Stimulated activated naive B cell treated with anti-CD40 and anti-IgM and Interleukin-4, amounts not matched to agents 10 μg/mL and 1 μg/mL and 100 μg/mL, for 72 hours (primary cell): ENCODE measurements at regions not wholly inside any gene's neighbourhood (a gene's known extent, or its start where the extent isn't known, plus 50 kb on each side); places are given as distances from the start of the nearest gene placed in this dataset.
"Not testable (repeated sequence)": the region's sequence is repeated elsewhere in the genome, so short reads cannot be mapped to it uniquely, and the experiment has no call there.

ENCODE experiments used
- ATAC-seq, 2 donors: fragments of 150-1000 bp; cut with Tn5 transposase; replicated peaks; 2 replicates each; pipeline ENCODE4 v1.10.0; 2021; ENCODE audit warnings: moderate library complexity in 1 of 2
- DNase-seq: peaks from one replicate; pipeline ENCODE4 v3.0.0; 2021
- H3K27ac Mint-ChIP-seq: one replicate; pipeline ENCODE4 v1.8.0; 2022; ENCODE audit warnings: mild to moderate bottlenecking, mixed read lengths
- H3K27me3 Mint-ChIP-seq, 2 donors: one replicate each; pipeline ENCODE4 v1.8.0; 2022; ENCODE audit warnings: mixed read lengths in 2 of 2
- H3K36me3 Mint-ChIP-seq, 2 donors: one replicate each; pipeline ENCODE4 v1.8.0; 2022; ENCODE audit warnings: mixed read lengths in 2 of 2, mild to moderate bottlenecking in 1 of 2
- H3K4me1 Mint-ChIP-seq, 2 donors: one replicate each; pipeline ENCODE4 v1.8.0; 2022; ENCODE audit warnings: mixed read lengths in 2 of 2, mild to moderate bottlenecking in 1 of 2
- H3K4me3 Mint-ChIP-seq, 2 donors: one replicate each; pipeline ENCODE4 v1.8.0; 2022; ENCODE audit warnings: mild to moderate bottlenecking in 2 of 2, mixed read lengths in 2 of 2, moderate library complexity in 1 of 2
- H3K9me3 Mint-ChIP-seq, 2 donors: one replicate each; pipeline ENCODE4 v1.8.0; 2022; ENCODE audit warnings: mixed read lengths in 2 of 2, mild to moderate bottlenecking in 1 of 2

GRCh38 chr4:66554826-66555225 lies 884.5 kb upstream of the EPHA5 start:
- DNase-seq (no peak), ATAC-seq (no peak)
- H3K27ac Mint-ChIP-seq, result no peak overlapping the region
- H3K36me3 Mint-ChIP-seq, result no peaks in the 10 kb centered on the region
- H3K4me1 Mint-ChIP-seq, result no peaks in the 10 kb centered on the region
- H3K27me3 Mint-ChIP-seq, result no peaks in the 10 kb centered on the region
- no peak overlapping the region for H3K4me3 Mint-ChIP-seq
- H3K9me3 Mint-ChIP-seq, result peaks cover 3 to 7% of the 10 kb centered on the region in 2 donors

- H3K36me3 Mint-ChIP-seq, H3K9me3 Mint-ChIP-seq, H3K27me3 Mint-ChIP-seq, H3K27ac Mint-ChIP-seq, H3K4me3 Mint-ChIP-seq, H3K4me1 Mint-ChIP-seq, DNase-seq, ATAC-seq: not testable (repeated sequence)
Measured at GRCh38 chr4:66545301-66545700, 875.0 kb upstream of the EPHA5 start.

DNA sequence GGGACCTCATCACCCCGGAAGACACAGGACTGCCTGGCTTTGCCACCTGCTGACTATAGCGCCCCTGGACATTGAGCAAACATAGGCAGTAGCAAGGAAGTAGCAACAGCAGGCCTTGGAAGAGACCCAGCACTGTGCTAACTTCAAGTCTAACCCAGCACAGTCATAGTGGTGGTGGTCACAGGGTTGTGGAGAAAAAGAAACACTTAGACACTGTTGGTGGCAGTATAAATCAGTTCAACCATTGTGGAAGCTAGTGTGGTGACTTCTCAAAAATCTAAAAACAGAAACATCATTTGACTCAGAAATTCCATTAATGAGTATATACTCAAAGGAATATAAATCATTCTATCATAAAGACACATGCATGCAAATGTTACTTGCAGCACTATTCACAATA lies 874.0 kb upstream of the EPHA5 start:
- H3K9me3 Mint-ChIP-seq, result peaks cover 0 to 8% of the 10 kb centered on the region in 2 donors
- no peaks in the 10 kb centered on the region for H3K27me3 Mint-ChIP-seq
- H3K36me3 Mint-ChIP-seq, result no peaks in the 10 kb centered on the region
- H3K4me3 Mint-ChIP-seq, result no peak overlapping the region
- no peak overlapping the region for H3K27ac Mint-ChIP-seq
- no peaks in the 10 kb centered on the region for H3K4me1 Mint-ChIP-seq
- DNase-seq (no peak), ATAC-seq (no peak)

- Mint-ChIP-seq H3K9me3 (peaks cover 0 to 2% of the 10 kb centered on the region in 2 donors), H3K27ac (no peak overlapping the region), H3K27me3 (no peaks in the 10 kb centered on the region), H3K36me3 (no peaks in the 10 kb centered on the region), H3K4me1 (no peaks in the 10 kb centered on the region), H3K4me3 (no peak overlapping the region)
- ATAC-seq, result no peak
- DNase-seq, result no peak
Measured at GRCh38 chr4:66539745-66540144, 869.5 kb upstream of the EPHA5 start.

- H3K4me3 Mint-ChIP-seq, result no peak overlapping the region
- no peak overlapping the region for H3K27ac Mint-ChIP-seq
- no peaks in the 10 kb centered on the region for H3K36me3 Mint-ChIP-seq
- ATAC-seq, result no peak
- no peak for DNase-seq
- no peaks in the 10 kb centered on the region for H3K27me3 Mint-ChIP-seq
- H3K4me1 Mint-ChIP-seq, result no peaks in the 10 kb centered on the region
- peaks cover 1 to 8% of the 10 kb centered on the region in 2 donors for H3K9me3 Mint-ChIP-seq
Measured at GRCh38 chr4:66524781-66525180, 854.5 kb upstream of the EPHA5 start.

GRCh38 chr4:66522244-66522643 lies 852.0 kb upstream of the EPHA5 start:
- no peaks in the 10 kb centered on the region for H3K27me3 Mint-ChIP-seq
- DNase-seq, result no peak
- no peak overlapping the region for H3K27ac Mint-ChIP-seq
- H3K4me1 Mint-ChIP-seq, result no peaks in the 10 kb centered on the region
- no peaks in the 10 kb centered on the region for H3K36me3 Mint-ChIP-seq
- ATAC-seq, result no peak
- no peak overlapping the region for H3K4me3 Mint-ChIP-seq
- H3K9me3 Mint-ChIP-seq, result peaks cover 0 to 1% of the 10 kb centered on the region in 2 donors

GRCh38 chr4:66516940-66517339 lies 846.7 kb upstream of the EPHA5 start:
- Mint-ChIP-seq H3K4me3 (no peak overlapping the region), H3K27ac (no peak overlapping the region), H3K36me3 (no peaks in the 10 kb centered on the region), H3K27me3 (no peaks in the 10 kb centered on the region), H3K9me3 (peaks cover 0 to 1% of the 10 kb centered on the region in 2 donors), H3K4me1 (no peaks in the 10 kb centered on the region)
- no peak for ATAC-seq
- DNase-seq, result no peak

DNA sequence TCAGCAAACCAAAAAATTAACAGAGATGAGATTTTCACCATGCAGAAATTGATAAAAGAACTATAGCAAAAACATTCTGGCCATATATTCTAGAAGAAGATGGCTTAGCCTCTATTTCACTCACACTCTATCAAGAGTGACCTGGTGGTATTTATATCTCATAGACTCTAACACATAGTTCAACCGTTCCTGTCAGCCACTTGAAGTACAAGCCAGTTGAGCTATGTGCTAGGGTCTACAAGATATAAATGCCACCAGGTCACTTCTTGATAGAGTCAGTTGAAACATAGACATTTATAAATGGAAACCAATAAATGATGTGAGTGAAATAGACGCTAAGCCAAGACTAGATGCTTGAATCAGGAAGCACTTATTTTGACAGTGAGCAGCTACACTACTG lies 836.7 kb upstream of the EPHA5 start:
- no peaks in the 10 kb centered on the region for H3K27me3 Mint-ChIP-seq
- no peaks in the 10 kb centered on the region for H3K36me3 Mint-ChIP-seq
- no peak for DNase-seq
- H3K27ac Mint-ChIP-seq, result no peak overlapping the region
- no peak for ATAC-seq
- no peaks in the 10 kb centered on the region for H3K9me3 Mint-ChIP-seq
- H3K4me1 Mint-ChIP-seq, result no peaks in the 10 kb centered on the region
- no peak overlapping the region for H3K4me3 Mint-ChIP-seq

DNA sequence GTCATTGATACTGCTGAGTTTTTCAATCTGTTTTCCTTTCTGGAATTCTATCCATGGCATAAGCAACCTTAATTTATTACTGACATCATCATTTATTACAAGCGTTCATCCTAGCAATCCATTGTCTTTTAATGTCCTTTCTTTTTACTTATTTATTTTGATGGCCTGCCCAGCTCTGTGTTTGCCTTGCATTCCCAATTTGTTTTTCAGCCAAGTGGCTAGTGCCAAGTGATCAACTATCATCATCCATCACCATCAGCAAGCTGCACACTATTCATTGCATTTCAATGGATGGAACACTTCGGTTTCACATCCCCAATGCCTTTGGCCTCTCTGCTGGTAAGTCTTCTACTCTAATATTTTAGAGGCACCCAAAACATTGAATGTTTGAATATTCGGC lies 831.7 kb upstream of the EPHA5 start:
- no peak for ATAC-seq
- Mint-ChIP-seq H3K4me3 (no peak overlapping the region), H3K27ac (no peak overlapping the region), H3K27me3 (no peaks in the 10 kb centered on the region), H3K36me3 (no peaks in the 10 kb centered on the region), H3K4me1 (no peaks in the 10 kb centered on the region), H3K9me3 (no peaks in the 10 kb centered on the region)
- no peak for DNase-seq

DNA sequence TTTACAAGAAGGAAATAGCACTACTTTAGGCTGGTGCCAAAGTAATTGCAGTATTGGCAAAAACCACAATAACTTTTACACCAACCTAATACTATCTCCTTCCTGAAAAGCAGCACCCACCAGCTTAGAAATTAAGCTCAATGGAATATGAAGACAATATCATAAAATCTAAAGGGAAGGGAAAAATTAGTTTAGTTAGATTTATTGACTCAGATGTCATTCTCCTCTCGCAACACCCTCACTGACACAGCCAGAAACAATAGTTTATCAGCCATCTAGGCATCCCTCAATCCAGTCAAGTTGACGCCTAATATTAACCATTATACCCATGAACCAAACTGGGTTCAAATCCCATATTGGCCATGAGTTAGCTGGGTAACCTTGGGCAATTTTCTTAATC lies 820.4 kb upstream of the EPHA5 start:
- DNase-seq, result no peak
- H3K4me1 Mint-ChIP-seq, result no peaks in the 10 kb centered on the region

DNA sequence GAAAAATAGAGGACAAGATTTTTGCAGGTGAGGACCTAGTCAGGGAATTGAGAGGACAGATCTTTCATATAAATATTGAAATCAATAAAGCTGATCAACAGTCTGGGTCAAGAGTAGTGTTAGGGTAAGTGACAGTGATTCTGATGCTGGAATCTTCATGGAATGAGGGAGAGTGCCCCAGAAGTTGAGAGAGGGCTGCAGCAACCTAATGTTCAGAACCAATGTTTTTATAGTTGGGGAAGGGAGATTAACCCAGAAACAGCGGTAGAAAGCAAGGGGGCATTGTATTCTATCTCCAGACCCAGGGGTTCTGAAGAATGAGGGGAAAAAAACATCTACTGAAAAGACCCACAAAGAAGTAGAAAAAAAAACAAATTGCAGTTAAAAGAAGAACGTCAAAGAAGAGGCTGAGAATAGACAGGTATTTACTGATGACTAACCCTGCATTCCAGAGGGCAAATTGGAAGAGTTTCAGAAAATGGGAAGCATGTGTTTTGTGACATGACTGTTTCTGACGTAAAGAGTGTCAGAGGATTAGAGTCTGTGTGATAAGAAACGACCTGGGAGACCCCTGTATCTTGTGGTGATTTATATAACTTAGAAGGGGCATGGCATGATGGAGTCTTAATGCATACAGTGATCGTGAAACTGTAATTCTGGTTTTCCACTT lies 819.6 kb upstream of the EPHA5 start:
- H3K9me3 Mint-ChIP-seq, result no peaks in the 10 kb centered on the region
- no peaks in the 10 kb centered on the region for H3K36me3 Mint-ChIP-seq
- no peak overlapping the region for H3K27ac Mint-ChIP-seq
- DNase-seq (no peak), ATAC-seq (no peak)
- H3K4me3 Mint-ChIP-seq, result no peak overlapping the region
- no peaks in the 10 kb centered on the region for H3K4me1 Mint-ChIP-seq
- H3K27me3 Mint-ChIP-seq, result no peaks in the 10 kb centered on the region

More for the DNA sequence above, 820.4 kb upstream of the EPHA5 start:
- Mint-ChIP-seq H3K9me3 (no peaks in the 10 kb centered on the region), H3K4me3 (no peak overlapping the region), H3K36me3 (no peaks in the 10 kb centered on the region), H3K27me3 (no peaks in the 10 kb centered on the region), H3K27ac (no peak overlapping the region)
- no peak for ATAC-seq

DNA sequence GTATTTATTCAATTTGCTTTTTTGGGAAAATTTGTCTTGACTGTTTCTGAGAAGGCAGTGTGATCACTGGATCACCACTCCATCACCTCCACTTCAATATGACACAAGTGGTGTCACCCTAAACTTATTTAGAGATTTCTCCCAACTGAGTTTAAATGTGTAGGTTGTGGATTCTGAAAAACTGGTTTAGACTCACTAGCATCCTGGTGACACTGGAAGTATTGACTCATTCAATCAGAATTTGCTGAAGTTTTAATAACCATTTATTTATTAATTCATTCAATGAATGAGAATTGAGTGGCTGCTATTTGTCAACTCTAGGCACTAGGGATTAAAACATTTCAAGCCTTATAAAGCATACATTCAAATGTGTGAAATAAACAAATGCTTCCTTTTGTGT lies 819.1 kb upstream of the EPHA5 start:
- ATAC-seq (no peak), DNase-seq (no peak)
- Mint-ChIP-seq H3K4me3 (no peak overlapping the region), H3K36me3 (no peaks in the 10 kb centered on the region), H3K27me3 (no peaks in the 10 kb centered on the region), H3K4me1 (no peaks in the 10 kb centered on the region), H3K9me3 (no peaks in the 10 kb centered on the region), H3K27ac (no peak overlapping the region)

DNA sequence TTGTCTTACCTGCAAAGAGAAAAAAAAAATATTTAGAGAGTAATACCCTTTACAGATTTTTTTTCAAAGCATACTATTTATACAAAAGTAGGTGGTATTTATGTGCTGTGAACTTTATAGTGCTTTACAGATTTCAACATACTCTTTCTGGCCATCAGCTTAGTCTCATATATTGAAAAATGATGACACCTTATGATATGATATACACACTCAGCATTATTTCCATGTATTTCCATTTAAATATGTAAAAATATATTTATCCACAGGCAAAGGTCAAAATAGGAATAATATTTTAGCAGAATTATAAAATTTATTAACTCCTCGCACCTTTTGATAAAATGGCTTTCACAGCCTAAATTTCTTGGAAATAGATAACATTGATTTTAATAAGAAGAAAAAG lies 815.8 kb upstream of the EPHA5 start:
- Mint-ChIP-seq H3K27me3 (no peaks in the 10 kb centered on the region), H3K36me3 (no peaks in the 10 kb centered on the region), H3K4me3 (no peak overlapping the region), H3K4me1 (no peaks in the 10 kb centered on the region), H3K9me3 (no peaks in the 10 kb centered on the region), H3K27ac (no peak overlapping the region)
- no peak for ATAC-seq
- DNase-seq, result no peak

GRCh38 chr4:66482186-66482585 lies 811.9 kb upstream of the EPHA5 start:
- no peak overlapping the region for H3K4me3 Mint-ChIP-seq
- no peak for DNase-seq
- no peak for ATAC-seq
- H3K27me3 Mint-ChIP-seq, result no peaks in the 10 kb centered on the region
- H3K9me3 Mint-ChIP-seq, result peaks cover 0 to 4% of the 10 kb centered on the region in 2 donors
- no peak overlapping the region for H3K27ac Mint-ChIP-seq
- H3K4me1 Mint-ChIP-seq, result no peaks in the 10 kb centered on the region
- no peaks in the 10 kb centered on the region for H3K36me3 Mint-ChIP-seq

DNA sequence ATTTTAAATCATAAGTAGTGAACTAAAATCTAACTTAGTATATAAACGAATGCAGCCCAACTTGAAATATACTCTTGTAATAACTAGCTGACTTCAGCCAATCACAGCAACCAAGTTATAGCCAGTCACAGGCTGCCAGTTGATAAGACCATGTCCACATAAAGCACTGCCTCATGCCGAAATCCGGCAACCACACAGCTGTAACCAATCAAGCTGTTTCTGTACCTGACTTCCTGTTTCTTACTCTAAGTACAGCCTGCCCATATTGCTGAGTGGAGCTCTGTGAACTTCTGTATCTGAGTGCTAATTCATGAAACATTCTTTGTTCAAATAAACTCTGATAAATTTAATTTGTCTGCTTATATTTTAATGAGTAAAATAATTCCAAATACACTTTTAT lies 805.3 kb upstream of the EPHA5 start:
- no peak overlapping the region for H3K27ac Mint-ChIP-seq
- no peak for ATAC-seq
- H3K4me1 Mint-ChIP-seq, result no peaks in the 10 kb centered on the region

GRCh38 chr4:66465111-66465510 lies 794.8 kb upstream of the EPHA5 start:
- no peak overlapping the region for H3K27ac Mint-ChIP-seq
- H3K4me3 Mint-ChIP-seq, result no peak overlapping the region
- ATAC-seq (no peak), DNase-seq (no peak)
- H3K36me3 Mint-ChIP-seq, result no peaks in the 10 kb centered on the region
- H3K4me1 Mint-ChIP-seq, result no peaks in the 10 kb centered on the region
- H3K27me3 Mint-ChIP-seq, result no peaks in the 10 kb centered on the region
- H3K9me3 Mint-ChIP-seq, result peaks cover 6 to 8% of the 10 kb centered on the region in 2 donors

More for the DNA sequence above, 805.3 kb upstream of the EPHA5 start:
- Mint-ChIP-seq H3K9me3 (peaks cover 5 to 9% of the 10 kb centered on the region in 2 donors), H3K27me3 (no peaks in the 10 kb centered on the region), H3K4me3 (no peak overlapping the region), H3K36me3 (no peaks in the 10 kb centered on the region)
- no peak for DNase-seq
